ENCODE measurements at regions not wholly inside any gene's neighbourhood (a gene's known extent, or its start where the extent isn't known, plus 50 kb on each side); places are given as distances from the start of the nearest gene placed in this dataset.
"Not testable (repeated sequence)": the region's sequence is repeated elsewhere in the genome, so short reads cannot be mapped to it uniquely, and the experiment has no call there.

- DNase-seq, result no peak
Measured at GRCh38 chrX:66902081-66902480, 263.2 kb upstream of the EDA2R start.

DNA sequence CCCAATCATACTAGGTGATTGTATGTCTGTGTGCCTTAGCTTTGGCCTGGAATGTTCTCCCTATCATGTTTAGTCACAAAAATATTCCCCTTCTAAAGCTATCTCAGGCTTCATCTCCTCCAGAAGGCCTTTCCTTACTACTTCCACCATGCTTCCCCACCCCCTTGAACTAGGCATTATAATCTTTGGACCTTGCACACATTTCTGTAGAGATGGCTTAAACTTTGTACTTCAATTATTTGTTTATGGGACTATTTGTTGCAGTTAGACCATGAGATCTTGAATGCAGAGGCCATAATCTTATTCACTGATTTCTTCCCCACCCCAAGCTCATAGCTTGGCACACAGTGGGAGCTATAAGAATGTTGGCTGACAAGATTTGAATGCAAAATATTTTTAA is 262.0 kb upstream of the EDA2R start:
- DNase-seq, result no peak

DNA sequence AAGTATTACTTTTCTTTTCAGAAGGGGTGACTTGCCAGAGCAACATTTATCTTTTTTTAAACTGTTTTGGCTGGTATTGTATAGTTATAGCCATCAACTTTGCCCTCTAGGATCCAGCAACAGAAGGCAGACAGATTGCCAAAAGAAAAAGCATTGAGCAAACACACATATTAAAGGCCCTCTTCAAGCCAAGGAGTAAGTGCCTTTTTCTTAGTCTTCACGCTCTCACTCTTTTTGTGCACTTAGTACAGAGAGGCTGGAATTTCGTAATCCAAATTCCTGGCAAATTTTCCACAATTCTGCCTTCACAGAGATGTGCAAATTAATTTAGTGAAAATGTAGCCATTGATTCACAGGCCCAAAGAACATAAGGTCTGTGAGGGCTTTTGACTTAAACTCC is 253.1 kb upstream of the EDA2R start:
- DNase-seq, result no peak

DNA sequence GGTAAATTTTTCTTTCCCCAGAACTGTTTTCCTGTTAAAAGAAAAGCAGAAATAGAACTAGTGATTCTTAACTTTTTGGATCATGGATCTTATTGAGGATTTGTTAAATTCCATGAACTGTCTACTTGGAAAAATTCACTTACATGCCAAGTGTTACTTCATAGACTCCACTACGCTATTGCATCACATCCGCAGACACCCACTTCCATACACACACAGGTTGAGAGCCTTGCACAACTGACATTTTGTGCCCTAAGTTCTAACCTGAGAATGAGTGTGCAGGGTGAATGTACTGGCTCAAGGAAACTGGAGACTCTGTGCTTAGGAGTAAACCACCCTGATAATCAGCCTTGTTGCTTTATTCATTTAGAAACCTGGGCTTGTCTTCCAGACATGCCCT is 250.5 kb upstream of the EDA2R start:
- no peak for DNase-seq

- no peak for DNase-seq
Measured at GRCh38 chrX:66882101-66882500, 243.2 kb upstream of the EDA2R start.

DNA sequence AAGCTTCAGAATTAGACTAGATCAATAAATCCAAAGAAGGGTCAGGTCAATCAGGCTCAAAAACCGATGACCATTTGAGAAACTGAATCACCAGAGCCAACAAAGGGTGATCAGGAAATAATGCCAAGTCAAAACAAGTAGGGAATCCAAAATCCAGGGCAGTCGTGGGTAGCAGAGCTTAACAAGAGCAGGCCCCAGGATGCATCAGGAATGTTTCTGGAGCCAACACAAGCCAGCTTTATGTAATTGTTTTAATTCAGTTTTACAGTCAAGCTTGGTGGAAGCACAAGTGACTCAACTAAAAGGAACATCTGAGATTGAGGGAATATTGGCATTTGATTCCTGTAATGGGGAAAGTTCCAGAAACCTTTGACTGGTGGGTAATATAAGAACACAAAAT is 237.9 kb upstream of the EDA2R start:
- no peak for DNase-seq

DNA sequence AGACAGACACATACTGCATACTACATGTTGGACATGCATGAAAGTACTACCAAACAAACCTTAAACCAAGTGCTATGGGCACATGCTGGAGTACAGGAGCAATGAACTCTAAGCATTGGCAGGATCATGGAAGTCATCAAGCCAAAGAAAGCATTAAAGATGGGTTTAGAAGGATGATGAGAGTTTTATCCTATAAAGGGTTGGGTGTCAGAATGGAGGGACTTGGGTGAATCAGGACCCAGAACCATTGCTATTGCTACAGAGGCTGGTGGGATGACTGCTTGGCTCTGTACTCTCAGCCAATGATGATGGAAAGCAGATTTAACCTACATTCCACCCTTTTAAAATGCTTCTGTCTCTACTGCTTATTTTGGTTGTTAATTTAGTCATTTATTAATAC is 233.9 kb upstream of the EDA2R start:
- no peak for DNase-seq

GRCh38 chrX:66863721-66864120 is 224.8 kb upstream of the EDA2R start:
- DNase-seq, result no peak

GRCh38 chrX:66833426-66833825 is 194.5 kb upstream of the EDA2R start:
- DNase-seq, result no peak

- no peak for DNase-seq
Measured at GRCh38 chrX:66815227-66815626, 176.3 kb upstream of the EDA2R start.

GRCh38 chrX:66794514-66794913 is 155.6 kb upstream of the EDA2R start:
- DNase-seq, result not testable (repeated sequence)

DNA sequence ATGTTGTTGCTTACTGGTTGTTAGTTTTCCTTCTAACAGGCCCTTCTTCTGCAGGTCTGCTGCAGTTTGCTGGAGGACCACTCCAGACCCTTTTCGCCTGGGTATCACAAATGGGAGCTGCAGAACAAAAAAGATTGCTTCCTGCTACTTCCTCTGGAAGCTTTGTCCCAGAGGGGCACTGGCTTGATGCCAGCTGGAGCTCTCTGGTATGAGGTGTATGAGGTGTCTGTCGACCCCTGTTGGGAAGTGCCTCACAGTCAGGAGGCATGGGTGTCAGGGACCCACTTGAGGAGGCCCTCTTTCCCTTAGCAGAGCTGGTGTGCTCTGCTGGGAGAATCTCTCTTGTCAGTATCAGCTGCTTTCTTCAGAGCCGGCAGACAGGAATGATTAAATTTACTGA is 127.4 kb upstream of the EDA2R start:
- no peak for DNase-seq

GRCh38 chrX:66760651-66761050 is 121.8 kb upstream of the EDA2R start:
- DNase-seq, result no peak

DNA sequence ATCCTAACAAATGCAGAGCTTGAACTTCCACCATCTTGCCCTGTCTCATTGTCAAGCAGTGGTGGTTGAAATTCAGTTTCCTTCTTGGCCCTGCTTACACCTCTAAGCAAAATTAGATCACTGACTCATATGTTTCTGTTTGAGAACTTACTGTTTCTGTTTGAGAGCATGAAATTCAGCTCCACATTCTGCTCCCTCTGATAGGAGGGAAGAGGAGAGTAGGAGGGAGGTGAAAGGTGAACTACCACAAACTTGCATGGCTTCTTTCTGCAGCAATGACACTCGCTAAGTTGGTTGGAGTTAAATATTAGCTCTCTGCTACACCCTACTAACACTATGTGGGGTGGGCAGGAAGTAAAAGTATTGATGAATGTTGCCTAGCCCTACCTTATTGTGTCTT is 117.8 kb upstream of the EDA2R start:
- no peak for DNase-seq

DNA sequence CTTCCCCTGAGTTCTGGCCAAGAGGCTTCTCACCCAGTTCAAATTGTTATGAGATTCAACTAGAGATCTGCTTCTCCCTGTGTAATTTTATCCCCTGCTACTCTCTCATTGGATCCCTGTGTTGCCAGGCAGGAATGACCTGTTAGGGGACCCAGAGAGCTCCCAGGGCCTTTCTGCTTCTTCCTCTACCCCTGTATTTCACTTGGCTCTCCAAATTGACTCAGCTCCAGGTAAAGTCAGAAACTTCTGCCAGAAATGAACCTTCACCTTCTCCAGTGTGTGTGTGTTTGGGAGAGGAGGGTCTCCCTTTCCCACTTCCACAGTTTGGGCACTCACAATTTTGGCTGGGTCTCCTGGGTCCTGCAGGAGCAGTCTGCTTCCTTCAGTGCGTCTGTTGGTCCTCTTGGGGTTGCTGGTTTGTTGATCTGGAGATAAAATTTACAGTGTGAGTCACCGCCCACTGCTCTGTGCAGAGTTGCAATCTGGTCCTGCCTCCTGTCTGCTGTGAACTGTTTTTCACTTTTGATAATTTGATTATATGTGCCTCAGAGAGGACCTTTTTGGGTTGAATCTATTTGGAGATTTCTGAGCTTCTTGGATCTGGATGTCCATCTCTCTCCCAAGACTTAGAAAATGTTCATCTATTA is 112.4 kb upstream of the EDA2R start:
- DNase-seq, result no peak

DNA sequence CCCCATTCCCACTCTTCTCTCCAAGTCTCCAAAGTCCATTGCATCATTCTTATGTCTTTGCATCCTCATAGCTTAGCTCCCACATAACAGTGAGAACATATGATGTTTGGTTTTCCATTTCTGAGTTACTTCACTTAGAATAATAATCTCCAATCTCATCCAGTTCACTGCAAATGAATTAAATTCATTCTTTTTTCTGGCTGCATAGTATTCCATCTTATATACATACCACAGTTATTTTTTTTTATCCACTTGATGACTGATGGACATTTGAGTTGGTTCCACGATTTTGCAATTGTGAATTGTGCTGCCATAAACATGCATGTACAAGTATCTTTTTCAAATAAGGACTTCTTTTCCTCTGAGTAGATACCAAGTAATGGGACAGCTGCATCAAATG is 105.6 kb upstream of the EDA2R start:
- DNase-seq, result not testable (repeated sequence)

- DNase-seq, result peak; percentile 20
Measured at GRCh38 chrX:66731398-66731797, 92.5 kb upstream of the EDA2R start.

- DNase-seq, result peak; percentile 59
Measured at GRCh38 chrX:66728818-66729271, 90.0 kb upstream of the EDA2R start.

DNA sequence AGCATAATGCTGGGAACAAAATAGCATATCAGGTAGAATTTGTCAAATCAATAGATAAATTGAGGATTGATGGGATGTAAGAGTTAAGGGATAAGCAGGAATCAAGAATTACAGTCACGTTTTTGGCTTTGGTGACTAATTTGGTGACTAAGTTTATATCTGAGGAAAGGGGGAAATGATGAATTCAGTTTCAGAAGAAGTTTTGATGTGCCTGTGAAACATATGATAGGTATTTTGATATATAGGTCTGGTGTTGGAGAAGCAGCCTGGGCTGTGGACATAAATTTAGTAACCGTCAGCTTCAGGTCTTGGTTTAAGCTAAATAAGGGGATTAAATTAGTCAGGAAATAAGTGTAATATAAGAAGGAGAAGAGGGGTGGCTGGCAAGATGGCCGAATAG is 79.0 kb upstream of the EDA2R start:
- no peak for DNase-seq

- DNase-seq, result no peak
Measured at GRCh38 chrX:66698273-66699204, 59.7 kb upstream of the EDA2R start.

- not testable (repeated sequence) for DNase-seq
Measured at GRCh38 chrX:66692512-66692911, 53.6 kb upstream of the EDA2R start.
